HCT116 (cell line): ENCODE measurements at regions not wholly inside any gene's neighbourhood (a gene's known extent, or its start where the extent isn't known, plus 50 kb on each side); places are given as distances from the start of the nearest gene placed in this dataset.

Source experiments
- ATAC-seq: fragments of 200-7000 bp; cut with Tn5 transposase; 2 replicates; pipeline ENCODE4 v1.9.1; 2020; ENCODE audit warnings: mild to moderate bottlenecking, moderate library complexity
- BruUV-seq: library from RNA; stranded (reverse); fragments of 400-500 nt; replicated peaks from 2 replicates; lab custom pipeline; 2021; lab: Mats Ljungman, UMichigan
- CTCF ChIA-PET: fragments of 300-600 bp; sonication (Branson Sonifier 250); formaldehyde crosslinking; loops from one replicate; lab custom pipeline; 2021; ENCODE audit warnings: antibody characterized with exemption; lab: Charles Lee
- POLR2A ChIA-PET: fragments of 300-600, 350-600 bp; sonication (Branson Sonifier 250); formaldehyde crosslinking; loops from one replicate; lab custom pipeline; 2021; ENCODE audit warnings: antibody characterized with exemption; lab: Charles Lee
- RAD21 ChIA-PET, 2 experiments: fragments of 300-600 bp; sonication (Branson Sonifier 250); formaldehyde crosslinking; loops; one replicate each; lab custom pipeline; 2023; ENCODE audit warnings: low total read pairs in 2 of 2; ENCODE audit not compliant: uncharacterized antibody in 2 of 2, unreplicated experiment in 2 of 2, low non-redundant PET in 1 of 2; lab: Charles Lee
- DNase-seq: peaks from one replicate; pipeline ENCODE4 v3.0.0-alpha.2; 2010; ENCODE audit warnings: low read depth, low spot score
- H2AFZ ChIP-seq: fragments of 200-600 bp; shearing (Covaris generic), sonication (generic); 2 replicates; pipeline ENCODE4 v1.6.1; 2017; ENCODE audit warnings: low read depth, mixed run types, mixed read lengths, antibody characterized with exemption, low read length; ENCODE audit not compliant: poor library complexity, severe bottlenecking
- H3K27ac ChIP-seq: 2 replicates; pipeline ENCODE4 v1.5.1; 2012; ENCODE audit warnings: low read depth, low read length
- H3K27me3 ChIP-seq: fragments of 200-600 bp; sonication (generic); 2 replicates; pipeline ENCODE4 v1.6.1; 2016; ENCODE audit warnings: mixed run types, low read length, mixed read lengths; ENCODE audit not compliant: insufficient read depth
- H3K36me3 ChIP-seq, 2 experiments: fragments of 200-500 bp in 1 of 2; fragments of 200-600 bp in 1 of 2; sonication (Bioruptor generic) in 1 of 2; sonication (generic) in 1 of 2; 2 replicates each; pipeline versions ENCODE4 v1.5.1 to v1.6.1; 2014 to 2016; ENCODE audit warnings: low read length in 2 of 2, inconsistent platforms in 1 of 2, mixed read lengths in 1 of 2, mixed run types in 1 of 2; ENCODE audit not compliant: insufficient read depth in 2 of 2, control insufficient read depth in 1 of 2
- H3K4me1 ChIP-seq, 2 experiments: fragments of 200-600 bp in 1 of 2; sonication (generic) in 1 of 2; 2 replicates each; pipeline versions ENCODE4 v1.5.1 to v1.6.1; 2012 to 2017; ENCODE audit warnings: low read length in 2 of 2, inconsistent platforms in 1 of 2, mild to moderate bottlenecking in 1 of 2, mixed read lengths in 1 of 2, mixed run types in 1 of 2, moderate library complexity in 1 of 2; ENCODE audit not compliant: insufficient read depth in 2 of 2, control insufficient read depth in 1 of 2
- H3K4me2 ChIP-seq: fragments of 200-600 bp; sonication (generic); 2 replicates; pipeline ENCODE4 v1.6.1; 2017; ENCODE audit warnings: mixed run types, low read length, mixed read lengths
- H3K4me3 ChIP-seq, 2 experiments: fragments of 200-600 bp in 1 of 2; sonication (generic) in 1 of 2; replicated peaks in 1 of 2; 2 replicates each; pipeline ENCODE4 v1.5.1; 2011 to 2016; ENCODE audit warnings: low read length in 2 of 2, control low read depth in 1 of 2, low read depth in 1 of 2, mild to moderate bottlenecking in 1 of 2, mixed read lengths in 1 of 2, mixed run types in 1 of 2
- H3K79me2 ChIP-seq: fragments of 200-600 bp; sonication (generic); 2 replicates; pipeline ENCODE4 v1.6.1; 2017; ENCODE audit warnings: mild to moderate bottlenecking, mixed run types, low read length, moderate library complexity, mixed read lengths; ENCODE audit not compliant: insufficient read depth
- H3K9ac ChIP-seq: fragments of 200-600 bp; sonication (generic); 2 replicates; pipeline ENCODE4 v1.6.1; 2016; ENCODE audit warnings: low read length, mixed read lengths
- H3K9me2 ChIP-seq: fragments of 200-600 bp; sonication (generic), shearing (Covaris generic); 2 replicates; pipeline ENCODE4 v1.6.1; 2017; ENCODE audit warnings: mixed run types, mild to moderate bottlenecking, moderate library complexity; ENCODE audit not compliant: insufficient read depth
- H3K9me3 ChIP-seq, 2 experiments: fragments of 200-500 bp in 1 of 2; fragments of 200-600 bp in 1 of 2; sonication (Bioruptor generic) in 1 of 2; sonication (generic) in 1 of 2; 2 replicates each; pipeline ENCODE4 v1.6.1; 2014 to 2017; ENCODE audit warnings: low read length in 2 of 2, mixed read lengths in 2 of 2, inconsistent platforms in 1 of 2, low read depth in 1 of 2, mild to moderate bottlenecking in 1 of 2, mixed run types in 1 of 2, moderate library complexity in 1 of 2; ENCODE audit not compliant: control insufficient read depth in 1 of 2, insufficient read depth in 1 of 2
- H4K20me1 ChIP-seq: fragments of 200-600 bp; sonication (generic), shearing (Covaris generic); 2 replicates; pipeline ENCODE4 v1.6.1; 2017; ENCODE audit warnings: mixed run types, mild to moderate bottlenecking, moderate library complexity; ENCODE audit not compliant: insufficient read depth
- CBX3 ChIP-seq: IDR thresholded peaks from 2 replicates; pipeline ENCODE4 v1.6.1; 2012; ENCODE audit warnings: low read depth
- CEBPB ChIP-seq: IDR thresholded peaks from 2 replicates; pipeline ENCODE4 v1.6.1; 2012; ENCODE audit warnings: low read depth
- EGR1 ChIP-seq: IDR thresholded peaks from 2 replicates; pipeline ENCODE4 v1.6.1; 2012; ENCODE audit warnings: low read depth
- ELF1 ChIP-seq: IDR thresholded peaks from 2 replicates; pipeline ENCODE4 v1.6.1; 2012; ENCODE audit warnings: low read depth, borderline replicate concordance
- EZH2 ChIP-seq: fragments of 200-600 bp; sonication (generic); IDR thresholded peaks from 2 replicates; pipeline ENCODE4 v1.6.1; 2017; ENCODE audit warnings: antibody characterized with exemption, mixed run types
- FOSL1 ChIP-seq: IDR thresholded peaks from 2 replicates; pipeline ENCODE4 v1.6.1; 2012; ENCODE audit warnings: low read depth
- MAX ChIP-seq: IDR thresholded peaks from 2 replicates; pipeline ENCODE4 v1.6.1; 2012
- POLR2A ChIP-seq: IDR thresholded peaks from 2 replicates; pipeline ENCODE4 v1.7.0; 2011; ENCODE audit warnings: borderline replicate concordance; ENCODE audit not compliant: insufficient read depth, insufficient read length; ENCODE audit errors: extremely low read depth
- POLR2AphosphoS5 ChIP-seq: IDR thresholded peaks from 2 replicates; pipeline ENCODE4 v1.6.1; 2011; ENCODE audit warnings: mild to moderate bottlenecking, low read depth, low read length, moderate library complexity
- RAD21 ChIP-seq: IDR thresholded peaks from 2 replicates; pipeline ENCODE4 v1.6.1; 2012; ENCODE audit warnings: low read depth, mild to moderate bottlenecking
- SIN3A ChIP-seq: IDR thresholded peaks from 2 replicates; pipeline ENCODE4 v1.6.1; 2012; ENCODE audit warnings: low read depth
- SRF ChIP-seq: IDR thresholded peaks from 2 replicates; pipeline ENCODE4 v1.6.1; 2012; ENCODE audit warnings: low read depth
- TCF7L2 ChIP-seq: IDR thresholded peaks from 2 replicates; pipeline ENCODE4 v1.7.0; 2011; ENCODE audit warnings: borderline replicate concordance, inconsistent platforms; ENCODE audit not compliant: insufficient read depth, insufficient read length; ENCODE audit errors: extremely low read depth
- ZFX ChIP-seq: fragments of 450-650 bp; IDR thresholded peaks from 2 replicates; pipeline ENCODE4 v1.6.1; 2017
- ZNF274 ChIP-seq: fragments of 200-500 bp; sonication (Bioruptor generic); IDR thresholded peaks from 2 replicates; pipeline ENCODE4 v1.6.1; 2014; ENCODE audit warnings: mild to moderate bottlenecking, low read depth, low read length, inconsistent platforms
- intact Hi-C: fragments of 100-400 bp; cut with micrococcal nuclease; formaldehyde crosslinking; loops from 2 replicates; pipeline ENCODE4 v1.10.0; 2022
- TF ChIP-seq, protein P1 (sequence below), 3 experiments: fragments of 200-600 bp in 1 of 3; sonication (generic) in 1 of 3; IDR thresholded peaks in 2 of 3; conservative IDR thresholded peaks in 1 of 3; 2 replicates each; pipeline ENCODE4 v1.5.1; 2012 to 2017; ENCODE audit warnings: low read depth in 2 of 3, low read length in 2 of 3, antibody characterized with exemption in 1 of 3, borderline replicate concordance in 1 of 3, control low read depth in 1 of 3, mild to moderate bottlenecking in 1 of 3, mixed read lengths in 1 of 3, mixed run types in 1 of 3, moderate library complexity in 1 of 3; ENCODE audit not compliant: insufficient read depth in 1 of 3
- TF ChIP-seq, protein P2 (sequence below): IDR thresholded peaks from 2 replicates; pipeline ENCODE4 v1.6.1; 2012

- H3K27ac ChIP-seq, result no peak overlapping the region
- H3K36me3 ChIP-seq, result no peaks in the 10 kb centered on the region
- ChIA-PET CTCF (no interaction called here), RAD21 (no interaction called here), POLR2A (no interaction called here)
- no peak overlapping the region for H3K4me3 ChIP-seq
- no peak overlapping the region for H3K4me2 ChIP-seq
- no peaks in the 10 kb centered on the region for H3K79me2 ChIP-seq
- no peaks in the 10 kb centered on the region for H3K4me1 ChIP-seq
- H3K9me2 ChIP-seq, result no peaks in the 10 kb centered on the region
- no peak for TF ChIP-seq CEBPB
- TF ChIP-seq, protein P1, sequence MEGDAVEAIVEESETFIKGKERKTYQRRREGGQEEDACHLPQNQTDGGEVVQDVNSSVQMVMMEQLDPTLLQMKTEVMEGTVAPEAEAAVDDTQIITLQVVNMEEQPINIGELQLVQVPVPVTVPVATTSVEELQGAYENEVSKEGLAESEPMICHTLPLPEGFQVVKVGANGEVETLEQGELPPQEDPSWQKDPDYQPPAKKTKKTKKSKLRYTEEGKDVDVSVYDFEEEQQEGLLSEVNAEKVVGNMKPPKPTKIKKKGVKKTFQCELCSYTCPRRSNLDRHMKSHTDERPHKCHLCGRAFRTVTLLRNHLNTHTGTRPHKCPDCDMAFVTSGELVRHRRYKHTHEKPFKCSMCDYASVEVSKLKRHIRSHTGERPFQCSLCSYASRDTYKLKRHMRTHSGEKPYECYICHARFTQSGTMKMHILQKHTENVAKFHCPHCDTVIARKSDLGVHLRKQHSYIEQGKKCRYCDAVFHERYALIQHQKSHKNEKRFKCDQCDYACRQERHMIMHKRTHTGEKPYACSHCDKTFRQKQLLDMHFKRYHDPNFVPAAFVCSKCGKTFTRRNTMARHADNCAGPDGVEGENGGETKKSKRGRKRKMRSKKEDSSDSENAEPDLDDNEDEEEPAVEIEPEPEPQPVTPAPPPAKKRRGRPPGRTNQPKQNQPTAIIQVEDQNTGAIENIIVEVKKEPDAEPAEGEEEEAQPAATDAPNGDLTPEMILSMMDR (IDR thresholded peaks at IDR 0.05 in 2 of 3, conservative IDR thresholded peaks at IDR 0.05 in 1 of 3; ENCODE audit: borderline replicate concordance in 1 of 3, insufficient read depth in 1 of 3, low read depth in 2 of 3, low read length in 2 of 3), result no peak
- TF ChIP-seq POLR2AphosphoS5, result no peak
- no peak for TF ChIP-seq ZNF274
- TF ChIP-seq, protein P2, sequence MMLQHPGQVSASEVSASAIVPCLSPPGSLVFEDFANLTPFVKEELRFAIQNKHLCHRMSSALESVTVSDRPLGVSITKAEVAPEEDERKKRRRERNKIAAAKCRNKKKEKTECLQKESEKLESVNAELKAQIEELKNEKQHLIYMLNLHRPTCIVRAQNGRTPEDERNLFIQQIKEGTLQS, result no peak
- no peak for TF ChIP-seq EGR1
- no peak for TF ChIP-seq ZFX
- no peak for TF ChIP-seq MAX
- TF ChIP-seq CBX3, result no peak
- no peak for TF ChIP-seq RAD21
- TF ChIP-seq POLR2A, result no peak
- TF ChIP-seq ELF1, result no peak
- TF ChIP-seq TCF7L2, result no peak
- TF ChIP-seq EZH2, result no peak
- no peak for TF ChIP-seq FOSL1
- TF ChIP-seq SIN3A, result no peak
- no peak for TF ChIP-seq SRF
- H2AFZ ChIP-seq, result no peak overlapping the region
- H3K9ac ChIP-seq, result no peak overlapping the region
- H3K9me3 ChIP-seq, result peaks cover 4 to 22% of the 10 kb centered on the region in 2 experiments; a peak in 2 of 4 replicates
- H4K20me1 ChIP-seq, result no peaks in the 10 kb centered on the region
- ATAC-seq (no peak), DNase-seq (no peak)
- no peaks in the 10 kb centered on the region for H3K27me3 ChIP-seq
- no TSS peak for BruUV-seq
- intact Hi-C loops, result no loop called here
Measured at GRCh38 chr21:27192281-27192949, 225.5 kb upstream of the ADAMTS5 start.
